C1 segment of cervical spinal cord (tissue), 14 donors: ENCODE measurements at regions not wholly inside any gene's neighbourhood (a gene's known extent, or its start where the extent isn't known, plus 50 kb on each side); places are given as distances from the start of the nearest gene placed in this dataset.

Experiments
- DNase-seq, 14 donors: peaks; one replicate each; lab custom pipeline; 2025; lab: John Stamatoyannopoulos, UW

GRCh38 chr3:6567241-6567640 lies 293.7 kb upstream of the GRM7 start:
- DNase-seq = no peak

- DNase-seq = no peak
These were observed 291.9 kb upstream of the GRM7 start for GRCh38 chr3:6568999-6569493.

DNA sequence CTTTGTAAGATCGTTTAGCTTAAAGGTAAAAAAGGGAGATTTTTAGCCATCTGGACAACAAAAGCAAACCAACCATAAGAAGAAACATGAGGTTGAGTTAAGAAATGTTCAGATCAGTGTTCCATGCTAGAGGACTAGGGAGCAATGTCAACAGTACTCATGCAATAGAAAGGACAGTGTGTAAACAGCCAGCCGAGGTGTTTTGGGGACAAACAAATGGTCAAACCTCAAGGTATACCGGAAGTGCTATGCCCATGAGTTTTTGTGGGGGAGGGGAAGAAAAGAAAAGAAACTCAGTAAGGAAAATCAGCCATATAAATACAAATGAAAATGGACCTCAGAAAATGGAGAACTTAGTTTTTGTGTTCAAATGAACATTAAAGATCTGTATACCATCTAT lies 289.5 kb upstream of the GRM7 start:
- no peak for DNase-seq

DNA sequence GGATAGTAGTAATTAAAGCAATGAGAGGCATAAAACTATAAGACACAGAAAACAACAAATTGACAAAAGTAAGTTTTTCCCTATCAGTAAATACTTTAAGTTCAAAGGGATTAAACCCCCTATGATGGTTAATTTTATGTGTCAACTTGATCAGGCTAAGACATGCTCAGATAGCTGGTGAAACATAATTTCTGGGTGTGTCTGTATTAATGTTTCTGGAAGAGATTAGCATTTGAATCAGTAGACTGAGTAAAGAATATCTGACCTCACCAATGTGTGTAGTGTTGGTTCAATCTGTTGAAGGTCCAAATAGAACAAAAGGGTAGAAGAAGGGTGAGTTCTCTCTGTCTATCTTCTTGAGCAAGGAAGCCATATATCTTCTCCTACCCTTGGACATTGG lies 283.3 kb upstream of the GRM7 start:
- no peak for DNase-seq

- DNase-seq = no peak
These were observed 282.4 kb upstream of the GRM7 start for GRCh38 chr3:6578526-6578925.

DNA sequence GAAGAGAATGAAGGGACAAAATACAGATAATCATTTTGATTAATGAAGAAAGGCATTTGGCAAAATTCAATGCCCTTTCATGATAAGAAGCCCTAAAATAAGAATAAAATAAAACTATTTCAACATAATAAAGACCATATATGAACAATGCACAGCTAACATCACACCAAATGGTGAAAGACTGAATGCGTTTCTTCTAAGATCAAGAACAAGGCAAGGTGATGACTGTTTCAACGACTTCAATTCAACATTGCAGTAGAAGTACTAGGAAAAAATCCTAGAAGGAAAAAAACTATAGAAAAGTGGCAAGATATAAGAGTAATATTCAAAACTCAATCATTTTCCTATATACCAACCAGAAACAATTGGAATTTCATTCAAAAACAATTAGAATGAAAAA lies 280.1 kb upstream of the GRM7 start:
- DNase-seq = no peak

GRCh38 chr3:6585360-6585759 lies 275.6 kb upstream of the GRM7 start:
- DNase-seq = no peak

- no peak for DNase-seq
These were observed 260.7 kb upstream of the GRM7 start for GRCh38 chr3:6600237-6600636.

DNA sequence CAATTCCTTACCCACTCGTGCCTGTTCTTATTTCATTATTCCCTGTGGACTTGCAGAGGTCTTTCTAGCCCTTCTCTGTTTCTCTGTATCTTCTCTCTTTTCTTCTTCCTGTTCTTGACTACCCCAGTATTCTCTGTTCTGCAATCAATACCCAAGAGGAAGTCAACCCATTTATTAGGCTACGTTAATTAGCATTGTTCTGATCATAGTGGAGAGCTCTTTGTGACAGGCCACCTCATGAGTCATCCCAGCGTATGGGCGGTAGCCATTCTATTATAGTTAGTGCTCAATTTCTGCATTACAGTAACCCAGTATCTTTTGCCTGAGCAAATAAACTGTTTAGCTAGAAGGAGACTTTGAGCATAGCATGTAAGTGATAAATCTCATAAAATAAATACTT lies 259.5 kb upstream of the GRM7 start:
- DNase-seq = no peak

DNA sequence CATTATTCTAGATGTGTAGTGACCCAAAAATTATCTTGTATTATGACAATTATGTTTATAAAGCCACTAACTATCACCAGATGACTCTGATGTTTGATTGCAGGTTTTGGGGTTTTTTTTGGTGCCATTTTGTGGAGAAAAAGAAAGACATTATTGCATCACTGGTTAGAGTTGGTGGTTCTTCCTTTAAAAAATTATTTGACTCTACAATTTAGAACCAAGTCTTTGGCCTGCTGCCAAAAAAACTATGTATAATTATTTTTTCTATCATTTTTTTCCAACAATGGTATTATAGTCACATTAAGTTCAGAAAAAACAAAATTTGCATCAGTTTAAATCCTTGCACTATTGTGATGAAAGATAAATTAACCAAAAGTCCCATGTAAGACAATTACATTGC lies 258.6 kb upstream of the GRM7 start:
- DNase-seq = no peak

DNA sequence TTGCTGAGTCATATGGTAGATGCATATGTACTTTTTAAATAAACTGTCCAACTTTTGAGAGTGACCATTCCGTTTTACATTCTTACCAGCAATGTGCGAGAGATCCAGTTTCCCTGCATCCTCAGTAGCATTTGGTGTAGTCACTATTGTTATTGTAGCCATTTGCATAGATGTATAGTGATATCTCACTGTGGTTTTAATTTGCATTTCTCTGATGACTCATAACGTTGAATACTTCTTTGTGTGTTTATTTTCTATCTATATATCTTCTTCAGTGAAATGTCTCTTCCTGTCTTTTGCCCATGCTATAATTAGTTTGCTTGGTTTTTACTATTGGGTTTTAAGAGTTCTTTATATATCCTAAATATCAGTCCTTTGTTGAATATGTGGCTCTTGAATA lies 255.7 kb upstream of the GRM7 start:
- no peak for DNase-seq

DNA sequence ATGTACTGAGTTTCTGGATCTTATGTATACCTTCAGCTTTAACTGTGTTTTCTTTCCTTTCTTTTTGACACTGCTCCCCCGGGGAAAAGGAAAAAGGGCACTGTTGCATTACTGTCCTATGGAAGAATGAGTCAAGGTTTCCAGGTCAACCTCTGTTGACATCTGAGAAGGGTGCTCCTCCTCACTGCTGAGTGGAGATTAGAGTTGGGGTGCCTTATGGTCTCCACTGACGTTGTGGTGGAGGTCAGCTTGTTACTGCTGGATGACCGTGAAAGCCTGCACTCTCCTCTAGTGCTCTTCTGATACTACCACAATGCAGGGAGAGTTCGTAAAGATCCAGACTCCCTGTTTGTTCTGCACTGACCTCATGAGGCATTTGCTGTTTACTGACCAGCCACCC lies 252.1 kb upstream of the GRM7 start:
- no peak for DNase-seq

DNA sequence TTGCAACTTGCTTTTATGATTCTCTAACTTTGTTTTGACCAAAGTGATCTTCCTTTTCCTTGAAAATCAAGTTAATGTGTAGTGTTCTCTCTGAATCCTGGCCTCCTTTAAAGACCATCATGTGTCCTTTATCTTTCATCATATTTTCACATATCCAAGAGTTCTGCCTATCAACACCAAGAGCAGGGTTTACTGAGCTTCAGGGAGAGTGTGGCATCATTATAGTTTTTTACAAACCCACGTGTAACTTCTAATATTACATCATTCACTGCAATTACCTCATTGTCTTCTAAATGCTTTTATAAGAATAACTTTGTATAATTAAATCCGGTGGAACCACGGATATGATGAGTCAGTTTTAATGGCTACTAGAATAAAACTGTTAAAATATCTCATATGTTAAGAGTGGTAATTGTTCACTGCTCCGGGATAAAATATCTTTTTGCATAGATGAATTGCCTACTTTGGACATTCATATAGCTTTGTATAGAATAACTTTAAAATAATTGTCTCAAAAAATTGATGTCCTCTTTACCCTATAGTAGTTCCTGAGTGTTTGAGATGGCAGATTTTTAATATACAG lies 248.8 kb upstream of the GRM7 start:
- DNase-seq = no peak

DNA sequence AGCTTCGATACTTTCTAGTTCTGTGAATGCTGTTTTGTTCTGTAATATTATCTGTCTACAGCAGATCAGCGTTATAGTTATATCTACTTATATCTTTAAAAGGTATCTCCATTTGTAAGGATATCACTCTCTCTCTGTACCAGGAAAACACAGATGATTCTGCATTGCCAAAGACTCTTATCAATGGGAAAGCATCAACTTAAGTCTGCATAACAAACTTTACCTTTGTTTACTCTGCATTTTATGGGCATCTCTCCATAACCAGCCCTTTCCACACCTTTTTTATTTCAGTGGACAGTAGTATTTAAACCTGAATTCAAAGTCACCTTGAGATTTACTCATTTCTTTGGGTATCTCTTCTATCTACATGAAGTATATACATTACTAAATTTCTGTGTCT lies 238.7 kb upstream of the GRM7 start:
- no peak for DNase-seq

GRCh38 chr3:6622712-6623111 lies 238.2 kb upstream of the GRM7 start:
- DNase-seq = no peak

- DNase-seq = no peak
These were observed 229.5 kb upstream of the GRM7 start for GRCh38 chr3:6631376-6631775.

DNA sequence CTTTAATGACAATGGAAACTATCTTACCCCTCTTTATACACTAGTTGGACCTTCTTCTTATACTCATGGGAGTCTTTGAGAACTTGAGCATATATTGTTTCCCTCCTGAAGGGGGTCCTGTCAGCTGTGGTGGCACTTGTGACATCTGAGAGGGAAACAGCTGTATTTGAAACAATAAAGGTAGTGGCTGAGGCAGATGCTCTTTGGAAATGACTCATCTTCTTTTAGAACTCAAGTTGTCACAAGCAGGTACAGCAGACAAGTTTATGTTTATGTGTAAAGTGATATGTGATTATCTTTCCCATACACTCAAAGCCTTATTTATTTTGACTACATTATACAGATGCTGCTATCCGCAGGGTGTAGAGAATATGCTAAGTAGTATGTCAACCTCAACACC lies 220.0 kb upstream of the GRM7 start:
- no peak for DNase-seq

DNA sequence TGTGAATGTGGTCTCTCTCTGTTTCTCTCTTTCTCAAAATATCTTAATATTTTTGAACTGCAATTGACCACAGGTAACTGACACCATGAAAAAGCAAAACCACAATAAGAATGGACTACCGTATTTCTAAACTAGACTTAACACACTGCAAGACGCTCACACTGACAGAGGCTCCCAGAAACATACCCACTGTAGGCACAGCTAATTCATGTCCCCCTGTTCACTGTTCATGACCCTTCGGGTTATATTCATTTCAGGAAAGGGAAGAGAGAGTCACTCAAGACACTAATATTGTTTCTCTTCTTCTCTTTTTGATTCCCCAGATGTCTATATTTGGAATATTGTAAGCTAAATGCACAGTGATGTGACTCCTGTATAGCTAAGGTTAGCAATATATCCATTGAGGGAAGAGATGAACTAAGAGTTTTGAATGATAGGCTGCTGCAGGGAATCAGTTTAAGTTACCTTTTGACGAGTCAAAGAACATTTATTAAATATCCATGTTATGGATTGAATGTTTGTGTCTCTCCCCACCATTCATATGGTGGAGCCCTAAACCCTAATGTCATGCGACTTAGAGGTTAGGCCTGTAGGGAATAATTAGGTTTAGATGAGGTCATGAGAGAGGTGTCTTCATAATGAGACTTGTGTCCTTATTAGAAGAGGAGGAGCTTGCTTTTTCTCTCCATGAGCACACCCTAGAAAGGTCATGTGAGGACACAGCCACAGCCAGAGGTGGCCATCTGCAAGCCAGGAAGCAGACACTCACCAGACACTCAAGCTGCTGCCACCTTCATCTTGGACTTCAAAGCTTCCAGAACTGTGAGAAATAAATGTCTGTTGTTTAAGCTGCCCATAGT lies 216.6 kb upstream of the GRM7 start:
- DNase-seq = no peak

DNA sequence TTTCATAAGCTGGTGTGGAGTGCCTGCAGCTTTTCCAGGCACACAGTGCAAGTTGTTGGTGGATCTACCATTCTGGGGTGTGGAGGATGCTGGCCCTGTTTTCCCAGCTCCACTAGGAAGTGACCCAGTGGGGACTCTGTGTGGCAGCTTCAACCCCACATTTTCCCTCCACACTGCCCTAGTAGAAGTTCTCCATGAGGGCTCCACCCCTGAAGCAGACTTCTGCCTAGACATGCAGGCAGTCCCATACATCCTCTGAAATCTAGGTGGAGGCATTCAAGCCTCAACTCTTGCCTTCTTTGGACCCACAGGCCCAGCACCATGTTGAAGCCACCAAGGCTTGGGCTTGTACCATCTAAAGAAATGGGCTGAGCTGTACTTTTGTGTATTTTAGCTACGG lies 206.2 kb upstream of the GRM7 start:
- no peak for DNase-seq

DNA sequence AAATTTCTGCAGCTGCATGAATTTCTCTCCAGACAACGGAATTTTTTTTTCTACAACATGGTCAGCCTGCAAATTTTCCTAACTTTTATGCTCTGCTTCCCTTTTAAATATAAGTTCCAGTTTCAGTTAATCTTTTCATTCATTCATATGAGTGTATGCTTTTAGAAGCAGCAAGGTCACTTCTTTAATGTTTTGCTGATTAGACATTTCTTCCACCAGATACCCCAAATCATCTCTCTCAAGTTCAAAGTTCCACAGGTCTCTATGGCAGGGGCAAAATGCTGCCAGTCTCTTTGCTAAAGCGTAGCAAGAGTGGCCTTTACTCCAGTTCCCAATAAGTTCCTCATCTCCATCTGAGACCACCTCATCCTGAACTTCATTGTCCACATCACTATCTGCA lies 205.6 kb upstream of the GRM7 start:
- no peak for DNase-seq

- DNase-seq = no peak
These were observed 203.3 kb upstream of the GRM7 start for GRCh38 chr3:6657591-6657990.

GRCh38 chr3:6667354-6667753 lies 193.6 kb upstream of the GRM7 start:
- DNase-seq = no peak

DNA sequence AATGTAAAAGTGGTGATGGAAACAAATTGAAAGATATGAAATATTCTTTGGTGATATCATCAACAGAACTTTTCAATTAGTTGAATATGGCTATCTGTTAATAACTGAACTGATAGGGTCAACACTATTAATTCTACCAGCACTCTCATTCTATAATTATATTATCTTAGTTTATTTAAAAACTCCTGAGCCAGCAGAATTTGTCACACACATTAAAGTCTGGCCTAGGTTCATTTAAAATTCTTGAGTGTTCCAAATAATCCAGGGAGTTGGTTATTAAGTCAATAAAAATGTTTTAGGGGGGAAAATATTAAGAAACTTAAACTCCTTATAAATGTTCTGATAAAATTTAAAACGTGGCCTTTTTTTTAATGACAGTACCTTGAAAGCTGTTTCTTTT lies 189.6 kb upstream of the GRM7 start:
- DNase-seq = no peak
